Bronchial epithelial cell (primary cell): ENCODE measurements at regions not wholly inside any gene's neighbourhood (a gene's known extent, or its start where the extent isn't known, plus 50 kb on each side); places are given as distances from the start of the nearest gene placed in this dataset.

Source experiments
- DNase-seq: peaks from one replicate; pipeline ENCODE4 v3.0.0-alpha.2; 2010; ENCODE audit warnings: low read depth
- FAIRE-seq: peaks from 2 replicates; lab custom pipeline; 2011; peaks lifted over from hg19 to GRCh38; lab: Jason Lieb, UNC
- H3K27me3 ChIP-seq: 2 replicates; pipeline ENCODE4 v1.5.1; 2011; ENCODE audit warnings: low read length; ENCODE audit not compliant: control insufficient read depth, insufficient read depth
- H3K36me3 ChIP-seq: 2 replicates; pipeline ENCODE4 v1.5.1; 2011; ENCODE audit warnings: low read length; ENCODE audit not compliant: control insufficient read depth, insufficient read depth
- H3K4me3 ChIP-seq: 2 replicates; pipeline ENCODE4 v1.5.1; 2011; ENCODE audit warnings: mild to moderate bottlenecking, low read depth, low read length, control low read depth
- CTCF ChIP-seq: IDR thresholded peaks from 2 replicates; pipeline ENCODE4 v1.5.1; 2011; ENCODE audit warnings: mild to moderate bottlenecking, moderate library complexity, low read length, control low read depth, inconsistent platforms; ENCODE audit not compliant: insufficient read depth, severe bottlenecking

GRCh38 chr2:15736396-15737180 is 144.9 kb downstream of the DDX1 start:
- DNase-seq = no peak
- Histone ChIP-seq H3K4me3 (no peak overlapping the region), H3K36me3 (no peaks in the 10 kb centered on the region), H3K27me3 (peaks cover 28% of the 10 kb centered on the region)
- FAIRE-seq = no peak
- TF ChIP-seq CTCF = no peak

- FAIRE-seq = no peak
- Histone ChIP-seq H3K4me3 (no peak overlapping the region), H3K27me3 (peaks cover 18% of the 10 kb centered on the region), H3K36me3 (no peaks in the 10 kb centered on the region)
- TF ChIP-seq CTCF = no peak
- no peak for DNase-seq
Observed at GRCh38 chr2:15737314-15738224, 145.9 kb downstream of the DDX1 start.

GRCh38 chr2:15738225-15738546 is 146.5 kb downstream of the DDX1 start:
- Histone ChIP-seq H3K36me3 (no peaks in the 10 kb centered on the region), H3K4me3 (no peak overlapping the region), H3K27me3 (peaks cover 18% of the 10 kb centered on the region)
- FAIRE-seq (no peak), DNase-seq (no peak)
- no peak for TF ChIP-seq CTCF

GRCh38 chr2:15738943-15739342 is 147.3 kb downstream of the DDX1 start:
- TF ChIP-seq CTCF = no peak
- H3K27me3 ChIP-seq = peaks cover 16% of the 10 kb centered on the region
- DNase-seq (no peak), FAIRE-seq (no peak)
- H3K4me3 ChIP-seq = no peak overlapping the region
- no peaks in the 10 kb centered on the region for H3K36me3 ChIP-seq

- FAIRE-seq (no peak), DNase-seq (no peak)
- TF ChIP-seq CTCF = no peak
- Histone ChIP-seq H3K4me3 (no peak overlapping the region), H3K36me3 (no peaks in the 10 kb centered on the region), H3K27me3 (peaks cover 18% of the 10 kb centered on the region)
Observed at GRCh38 chr2:15744820-15745219, 153.2 kb downstream of the DDX1 start.
